ENCODE measurements at regions not wholly inside any gene's neighbourhood (a gene's known extent, or its start where the extent isn't known, plus 50 kb on each side); places are given as distances from the start of the nearest gene placed in this dataset.

DNA sequence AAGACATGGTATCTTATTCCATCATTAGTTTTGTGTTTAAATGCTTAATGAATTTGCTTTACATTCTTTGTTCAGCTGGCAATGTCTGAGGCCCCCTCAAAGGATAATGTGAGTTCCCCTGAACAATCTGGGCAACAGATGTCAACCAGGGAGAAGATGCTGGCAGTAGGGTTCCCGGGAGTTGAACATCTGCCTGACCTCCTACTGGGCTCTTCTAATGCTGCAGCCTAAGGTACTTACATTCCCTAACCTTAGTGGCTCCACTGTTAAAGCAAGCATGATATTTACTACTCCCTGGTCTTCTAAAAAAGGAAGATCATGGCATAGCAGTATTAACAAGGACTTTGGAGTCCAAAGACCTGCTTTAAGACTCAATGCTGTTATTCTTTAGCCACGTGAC, 574.9 kb upstream of the NR5A2 start:
- TF ChIP-seq, protein P1, sequence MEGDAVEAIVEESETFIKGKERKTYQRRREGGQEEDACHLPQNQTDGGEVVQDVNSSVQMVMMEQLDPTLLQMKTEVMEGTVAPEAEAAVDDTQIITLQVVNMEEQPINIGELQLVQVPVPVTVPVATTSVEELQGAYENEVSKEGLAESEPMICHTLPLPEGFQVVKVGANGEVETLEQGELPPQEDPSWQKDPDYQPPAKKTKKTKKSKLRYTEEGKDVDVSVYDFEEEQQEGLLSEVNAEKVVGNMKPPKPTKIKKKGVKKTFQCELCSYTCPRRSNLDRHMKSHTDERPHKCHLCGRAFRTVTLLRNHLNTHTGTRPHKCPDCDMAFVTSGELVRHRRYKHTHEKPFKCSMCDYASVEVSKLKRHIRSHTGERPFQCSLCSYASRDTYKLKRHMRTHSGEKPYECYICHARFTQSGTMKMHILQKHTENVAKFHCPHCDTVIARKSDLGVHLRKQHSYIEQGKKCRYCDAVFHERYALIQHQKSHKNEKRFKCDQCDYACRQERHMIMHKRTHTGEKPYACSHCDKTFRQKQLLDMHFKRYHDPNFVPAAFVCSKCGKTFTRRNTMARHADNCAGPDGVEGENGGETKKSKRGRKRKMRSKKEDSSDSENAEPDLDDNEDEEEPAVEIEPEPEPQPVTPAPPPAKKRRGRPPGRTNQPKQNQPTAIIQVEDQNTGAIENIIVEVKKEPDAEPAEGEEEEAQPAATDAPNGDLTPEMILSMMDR (IDR thresholded peaks at IDR 0.05; ENCODE audit: insufficient read depth, low read depth, low read length): no peak
- TF ChIP-seq EZH2 (IDR thresholded peaks at IDR 0.05; ENCODE audit: insufficient read depth, low read length): no peak

Measured in astrocyte (in vitro differentiated cells and primary cell).